NB4 (cell line): ENCODE measurements at regions not wholly inside any gene's neighbourhood (a gene's known extent, or its start where the extent isn't known, plus 50 kb on each side); places are given as distances from the start of the nearest gene placed in this dataset.

Experiments
- CTCF ChIP-seq: IDR thresholded peaks from one replicate; pipeline ENCODE4 v1.5.1; 2012; ENCODE audit warnings: low read depth, low read length
- MAX ChIP-seq: IDR thresholded peaks from 2 replicates; pipeline ENCODE4 v1.6.1; 2011; ENCODE audit warnings: low read depth, low read length
- MYC ChIP-seq: IDR thresholded peaks from 2 replicates; pipeline ENCODE4 v1.6.1; 2011; ENCODE audit warnings: low read depth, low read length
- POLR2A ChIP-seq: IDR thresholded peaks from 2 replicates; pipeline ENCODE4 v1.6.1; 2011; ENCODE audit warnings: mild to moderate bottlenecking; ENCODE audit not compliant: insufficient read length; ENCODE audit errors: extremely low read depth

- TF ChIP-seq CTCF (no peak), MAX (no peak), POLR2A (no peak), MYC (no peak)
Observed at GRCh38 chr4:53788621-53789020, 197.3 kb upstream of the LNX1 start.
